ENCODE measurements at regions not wholly inside any gene's neighbourhood (a gene's known extent, or its start where the extent isn't known, plus 50 kb on each side); places are given as distances from the start of the nearest gene placed in this dataset.

GRCh38 chr21:16572032-16572431, 842.2 kb downstream of the USP25 start:
- TF ChIP-seq, protein P1, sequence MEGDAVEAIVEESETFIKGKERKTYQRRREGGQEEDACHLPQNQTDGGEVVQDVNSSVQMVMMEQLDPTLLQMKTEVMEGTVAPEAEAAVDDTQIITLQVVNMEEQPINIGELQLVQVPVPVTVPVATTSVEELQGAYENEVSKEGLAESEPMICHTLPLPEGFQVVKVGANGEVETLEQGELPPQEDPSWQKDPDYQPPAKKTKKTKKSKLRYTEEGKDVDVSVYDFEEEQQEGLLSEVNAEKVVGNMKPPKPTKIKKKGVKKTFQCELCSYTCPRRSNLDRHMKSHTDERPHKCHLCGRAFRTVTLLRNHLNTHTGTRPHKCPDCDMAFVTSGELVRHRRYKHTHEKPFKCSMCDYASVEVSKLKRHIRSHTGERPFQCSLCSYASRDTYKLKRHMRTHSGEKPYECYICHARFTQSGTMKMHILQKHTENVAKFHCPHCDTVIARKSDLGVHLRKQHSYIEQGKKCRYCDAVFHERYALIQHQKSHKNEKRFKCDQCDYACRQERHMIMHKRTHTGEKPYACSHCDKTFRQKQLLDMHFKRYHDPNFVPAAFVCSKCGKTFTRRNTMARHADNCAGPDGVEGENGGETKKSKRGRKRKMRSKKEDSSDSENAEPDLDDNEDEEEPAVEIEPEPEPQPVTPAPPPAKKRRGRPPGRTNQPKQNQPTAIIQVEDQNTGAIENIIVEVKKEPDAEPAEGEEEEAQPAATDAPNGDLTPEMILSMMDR (IDR thresholded peaks at IDR 0.05) = no peak
- intact Hi-C loops (cut with DNase I) = no loop called here
- ATAC-seq = no peak

GRCh38 chr21:16573578-16573977, 843.8 kb downstream of the USP25 start:
- intact Hi-C loops (cut with DNase I) = no loop called here
- no peak for ATAC-seq
- TF ChIP-seq, protein P1 (IDR thresholded peaks at IDR 0.05) = no peak

More at GRCh38 chr21:16572032-16572431, 842.2 kb downstream of the USP25 start:
- no peak for DNase-seq
- H3K36me3 ChIP-seq = peaks cover 0 to 9% (median 0%) of the 10 kb centered on the region in 9 donors
- peaks cover 0 to 5% (median 0%) of the 10 kb centered on the region in 11 donors for H3K9me3 ChIP-seq
- no peak overlapping the region for H3K4me3 ChIP-seq
- 85 to 86% methylated on average over 1 of the region's 1 CpG for WGBS, 2 donors
- no peaks in the 10 kb centered on the region for H3K27me3 ChIP-seq
- peaks cover 0 to 19% (median 8%) of the 10 kb centered on the region in 9 donors for H3K4me1 ChIP-seq
- no peak overlapping the region for H3K27ac ChIP-seq

GRCh38 chr21:16577975-16578374, 848.2 kb downstream of the USP25 start:
- ATAC-seq (no peak), DNase-seq (no peak)
- no peaks in the 10 kb centered on the region for H3K9me3 ChIP-seq
- no peak overlapping the region for H3K27ac ChIP-seq
- peaks cover 0 to 42% (median 24%) of the 10 kb centered on the region in 9 donors for H3K4me1 ChIP-seq
- H3K27me3 ChIP-seq = no peaks in the 10 kb centered on the region
- WGBS, 2 donors = 62 to 81% methylated on average over 1 of the region's 1 CpG
- no peaks in the 10 kb centered on the region for H3K36me3 ChIP-seq
- TF ChIP-seq, protein P1 (IDR thresholded peaks at IDR 0.05) = no peak
- intact Hi-C loops (cut with DNase I) = no loop called here
- H3K4me3 ChIP-seq = no peak overlapping the region

More at GRCh38 chr21:16573578-16573977, 843.8 kb downstream of the USP25 start:
- Histone ChIP-seq H3K36me3 (no peaks in the 10 kb centered on the region), H3K27ac (no peak overlapping the region), H3K9me3 (peaks cover 0 to 5% (median 0%) of the 10 kb centered on the region in 11 donors), H3K4me3 (no peak overlapping the region), H3K4me1 (peaks cover 0 to 18% (median 3%) of the 10 kb centered on the region in 9 donors), H3K27me3 (no peaks in the 10 kb centered on the region)
- DNase-seq = no peak
- 88 to 94% methylated on average over 1 of the region's 1 CpG for WGBS, 2 donors

GRCh38 chr21:16578912-16579311, 849.1 kb downstream of the USP25 start:
- 17 to 28% methylated on average over 3 of the region's 3 CpGs for WGBS, 2 donors
- Histone ChIP-seq H3K4me3 (no peak overlapping the region), H3K36me3 (no peaks in the 10 kb centered on the region), H3K27me3 (no peaks in the 10 kb centered on the region), H3K27ac (peak overlapping the region in 3 of 10 donors; percentile 32 to 64 (median 52)), H3K4me1 (peaks cover 0 to 34% (median 21%) of the 10 kb centered on the region in 9 donors), H3K9me3 (no peaks in the 10 kb centered on the region)
- DNase-seq (no peak), ATAC-seq (peak in 5 of 8 donors; percentile 41 to 46 (median 46))
- TF ChIP-seq, protein P1 (IDR thresholded peaks at IDR 0.05) = no peak
- intact Hi-C loops (cut with DNase I) = no loop called here
